B cell (primary cell): ENCODE measurements at regions not wholly inside any gene's neighbourhood (a gene's known extent, or its start where the extent isn't known, plus 50 kb on each side); places are given as distances from the start of the nearest gene placed in this dataset.

Source experiments
- CTCF ChIP-seq: fragments of 200-600 bp; IDR thresholded peaks from one replicate; pipeline ENCODE4 v1.8.0; 2022; ENCODE audit warnings: antibody characterized with exemption, mild to moderate bottlenecking
- EZH2 ChIP-seq: IDR thresholded peaks from 2 replicates; pipeline ENCODE4 v1.6.1; 2012; ENCODE audit warnings: borderline replicate concordance, low read depth, mild to moderate bottlenecking, moderate library complexity, low read length; ENCODE audit not compliant: insufficient read depth, poor library complexity, severe bottlenecking

- no peak for TF ChIP-seq CTCF
- no peak for TF ChIP-seq EZH2
Measured at GRCh38 chr16:82302042-82302727, 132.2 kb upstream of the MPHOSPH6 start.
